NB4 (cell line): ENCODE measurements at regions not wholly inside any gene's neighbourhood (a gene's known extent, or its start where the extent isn't known, plus 50 kb on each side); places are given as distances from the start of the nearest gene placed in this dataset.

Source experiments
- DNase-seq: peaks from one replicate; pipeline ENCODE4 v3.0.0; 2010; ENCODE audit warnings: low read depth
- H3K4me3 ChIP-seq: one replicate; pipeline ENCODE4 v1.5.1; 2011; ENCODE audit warnings: mild to moderate bottlenecking, low read depth, low read length, moderate library complexity
- CTCF ChIP-seq: IDR thresholded peaks from one replicate; pipeline ENCODE4 v1.5.1; 2012; ENCODE audit warnings: low read depth, low read length
- MAX ChIP-seq: IDR thresholded peaks from 2 replicates; pipeline ENCODE4 v1.6.1; 2011; ENCODE audit warnings: low read depth, low read length
- MYC ChIP-seq: IDR thresholded peaks from 2 replicates; pipeline ENCODE4 v1.6.1; 2011; ENCODE audit warnings: low read depth, low read length
- POLR2A ChIP-seq: IDR thresholded peaks from 2 replicates; pipeline ENCODE4 v1.6.1; 2011; ENCODE audit warnings: mild to moderate bottlenecking; ENCODE audit not compliant: insufficient read length; ENCODE audit errors: extremely low read depth

- no peak for TF ChIP-seq CTCF
- no peak for TF ChIP-seq MAX
- TF ChIP-seq POLR2A = no peak
- no peak for TF ChIP-seq MYC
- no peak overlapping the region for H3K4me3 ChIP-seq
- DNase-seq = no peak
These were observed 150.5 kb downstream of the SNX18 start for GRCh38 chr5:54668096-54668495.

- H3K4me3 ChIP-seq = no peak overlapping the region
- no peak for DNase-seq
- no peak for TF ChIP-seq MYC
- TF ChIP-seq MAX = no peak
- TF ChIP-seq CTCF = no peak
- TF ChIP-seq POLR2A = no peak
These were observed 149.6 kb downstream of the SNX18 start for GRCh38 chr5:54667136-54667535.

GRCh38 chr5:54663866-54664265, 146.3 kb downstream of the SNX18 start:
- TF ChIP-seq POLR2A (no peak), CTCF (no peak), MYC (no peak), MAX (no peak)
- DNase-seq = peak; percentile 11
- H3K4me3 ChIP-seq = no peak overlapping the region

- no peak for TF ChIP-seq MYC
- TF ChIP-seq MAX = no peak
- no peak for TF ChIP-seq POLR2A
- TF ChIP-seq CTCF = no peak
- no peak overlapping the region for H3K4me3 ChIP-seq
- DNase-seq = no peak
These were observed 143.6 kb downstream of the SNX18 start for GRCh38 chr5:54661111-54661510.

- DNase-seq = no peak
- TF ChIP-seq MAX = no peak
- no peak for TF ChIP-seq POLR2A
- no peak for TF ChIP-seq CTCF
- no peak for TF ChIP-seq MYC
- no peak overlapping the region for H3K4me3 ChIP-seq
These were observed 142.2 kb downstream of the SNX18 start for GRCh38 chr5:54659700-54660131.

GRCh38 chr5:54658010-54658409, 140.5 kb downstream of the SNX18 start:
- no peak overlapping the region for H3K4me3 ChIP-seq
- no peak for DNase-seq
- no peak for TF ChIP-seq CTCF
